ENCODE measurements at regions not wholly inside any gene's neighbourhood (a gene's known extent, or its start where the extent isn't known, plus 50 kb on each side); places are given as distances from the start of the nearest gene placed in this dataset.

GRCh38 chr17:71748872-71749271, 371.9 kb upstream of the SOX9 start:
- ATAC-seq (no peak), DNase-seq (no peak)
- no peaks in the 10 kb centered on the region for H3K4me1 Mint-ChIP-seq (ENCODE audit: low read depth)
- intact Hi-C loops (cut with micrococcal nuclease): no loop called here
- no peaks in the 10 kb centered on the region for H3K27me3 Mint-ChIP-seq
- ChIA-PET POLR2A (interaction anchor here (0.7 kb wide), 1 partner anchor 503 kb away, joined by 3 read pairs; no protein-coding TSS in a partner anchor), CTCF (no interaction called here)
- no peak for TF ChIP-seq CTCF (IDR thresholded peaks at IDR 0.05)
- H3K4me3 Mint-ChIP-seq: no peak overlapping the region
- no peaks in the 10 kb centered on the region for H3K36me3 Mint-ChIP-seq (ENCODE audit: low read depth)
- no peaks in the 10 kb centered on the region for H3K9me3 Mint-ChIP-seq
- no peak overlapping the region for H3K27ac Mint-ChIP-seq

GRCh38 chr17:71753070-71753469, 367.8 kb upstream of the SOX9 start:
- Mint-ChIP-seq H3K4me3 (no peak overlapping the region), H3K36me3 (ENCODE audit: low read depth) (no peaks in the 10 kb centered on the region), H3K9me3 (no peaks in the 10 kb centered on the region), H3K27ac (no peak overlapping the region), H3K27me3 (no peaks in the 10 kb centered on the region), H3K4me1 (ENCODE audit: low read depth) (no peaks in the 10 kb centered on the region)
- ChIA-PET POLR2A (interaction anchor here (0.5 kb wide), 1 partner anchor 899 kb away, joined by 5 read pairs; no protein-coding TSS in a partner anchor), CTCF (no interaction called here)
- ATAC-seq: no peak
- no peak for TF ChIP-seq CTCF (IDR thresholded peaks at IDR 0.05)
- intact Hi-C loops (cut with micrococcal nuclease): no loop called here
- DNase-seq: no peak

GRCh38 chr17:71757156-71757555, 363.7 kb upstream of the SOX9 start:
- intact Hi-C loops (cut with micrococcal nuclease): no loop called here
- CTCF ChIA-PET: no interaction called here
- ATAC-seq (no peak), DNase-seq (no peak)
- Mint-ChIP-seq H3K9me3 (no peaks in the 10 kb centered on the region), H3K4me3 (no peak overlapping the region), H3K27ac (no peak overlapping the region), H3K27me3 (no peaks in the 10 kb centered on the region), H3K4me1 (ENCODE audit: low read depth) (no peaks in the 10 kb centered on the region), H3K36me3 (ENCODE audit: low read depth) (no peaks in the 10 kb centered on the region)
- POLR2A ChIA-PET: no interaction called here
- no peak for TF ChIP-seq CTCF (IDR thresholded peaks at IDR 0.05)

GRCh38 chr17:71757956-71758355, 362.9 kb upstream of the SOX9 start:
- DNase-seq (no peak), ATAC-seq (no peak)
- H3K27ac Mint-ChIP-seq: no peak overlapping the region
- ChIA-PET POLR2A (no interaction called here), CTCF (no interaction called here)
- H3K27me3 Mint-ChIP-seq: no peaks in the 10 kb centered on the region
- no peak for TF ChIP-seq CTCF (IDR thresholded peaks at IDR 0.05)
- no peak overlapping the region for H3K4me3 Mint-ChIP-seq
- no peaks in the 10 kb centered on the region for H3K4me1 Mint-ChIP-seq (ENCODE audit: low read depth)
- intact Hi-C loops (cut with micrococcal nuclease): no loop called here
- H3K36me3 Mint-ChIP-seq (ENCODE audit: low read depth): no peaks in the 10 kb centered on the region
- no peaks in the 10 kb centered on the region for H3K9me3 Mint-ChIP-seq

GRCh38 chr17:71759422-71760060, 361.3 kb upstream of the SOX9 start:
- Mint-ChIP-seq H3K27me3 (no peaks in the 10 kb centered on the region), H3K4me1 (ENCODE audit: low read depth) (no peaks in the 10 kb centered on the region), H3K27ac (no peak overlapping the region), H3K4me3 (no peak overlapping the region), H3K36me3 (ENCODE audit: low read depth) (no peaks in the 10 kb centered on the region), H3K9me3 (no peaks in the 10 kb centered on the region)
- TF ChIP-seq CTCF (IDR thresholded peaks at IDR 0.05): no peak
- intact Hi-C loops (cut with micrococcal nuclease): no loop called here
- ATAC-seq: no peak
- CTCF ChIA-PET: no interaction called here
- DNase-seq: no peak
- POLR2A ChIA-PET: no interaction called here

Data from activated CD8-positive, alpha-beta T cell treated with anti-CD3 and anti-CD28 coated beads for 36 hours (primary cell).